OCI-LY1 (cell line): ENCODE measurements at regions not wholly inside any gene's neighbourhood (a gene's known extent, or its start where the extent isn't known, plus 50 kb on each side); places are given as distances from the start of the nearest gene placed in this dataset.

Source experiments
- CTCF ChIP-seq: fragments of 200-600 bp; sonication (generic), shearing (Covaris generic); IDR thresholded peaks from 2 replicates; pipeline ENCODE4 v1.5.1; 2017; ENCODE audit warnings: mild to moderate bottlenecking, antibody characterized with exemption, low read length, moderate library complexity, mixed read lengths
- EZH2 ChIP-seq: fragments of 200-600 bp; sonication (generic), shearing (Covaris generic); IDR thresholded peaks from 2 replicates; pipeline ENCODE4 v1.8.0; 2017; ENCODE audit warnings: borderline replicate concordance, mixed run types, mild to moderate bottlenecking, antibody characterized with exemption, low read length, moderate library complexity, mixed read lengths

GRCh38 chr2:145906354-145906753 is 1386.4 kb upstream of the ZEB2 start:
- TF ChIP-seq CTCF (no peak), EZH2 (no peak)
